Stimulated activated naive CD4-positive, alpha-beta T cell (primary cell): ENCODE measurements at regions not wholly inside any gene's neighbourhood (a gene's known extent, or its start where the extent isn't known, plus 50 kb on each side); places are given as distances from the start of the nearest gene placed in this dataset.
A peak's percentile ranks its signal among the peaks of the same experiment; 100 is the strongest.

Experiments
- DNase-seq, 6 experiments: peaks; one replicate each; lab custom pipeline; 2025; lab: John Stamatoyannopoulos, UW

GRCh38 chr10:2543142-2543886 is 524.0 kb upstream of the PFKP start:
- no peak for DNase-seq

GRCh38 chr10:2541176-2541575 is 526.2 kb upstream of the PFKP start:
- DNase-seq, result peak in 2 of 6 experiments; percentile 9 to 20

GRCh38 chr10:2529945-2530344 is 537.4 kb upstream of the PFKP start:
- no peak for DNase-seq

GRCh38 chr10:2525781-2526180 is 541.6 kb upstream of the PFKP start:
- no peak for DNase-seq

- DNase-seq, result no peak
Observed at GRCh38 chr10:2519139-2519538, 548.2 kb upstream of the PFKP start.

GRCh38 chr10:2509081-2509531 is 558.2 kb upstream of the PFKP start:
- no peak for DNase-seq

- peak in 4 of 6 experiments; percentile 11 to 49 (median 25) for DNase-seq
Observed at GRCh38 chr10:2501366-2501940, 565.9 kb upstream of the PFKP start.

- DNase-seq, result no peak
Observed at GRCh38 chr10:2494399-2494798, 572.9 kb upstream of the PFKP start.

- DNase-seq, result no peak
Observed at GRCh38 chr10:2488446-2489005, 578.8 kb upstream of the PFKP start.

GRCh38 chr10:2487921-2488320 is 579.4 kb upstream of the PFKP start:
- DNase-seq, result no peak

GRCh38 chr10:2478656-2479055 is 588.7 kb upstream of the PFKP start:
- no peak for DNase-seq

- no peak for DNase-seq
Observed at GRCh38 chr10:2476812-2477553, 590.4 kb upstream of the PFKP start.

GRCh38 chr10:2476218-2476811 is 591.0 kb upstream of the PFKP start:
- DNase-seq, result no peak

GRCh38 chr10:2475711-2476217 is 591.6 kb upstream of the PFKP start:
- no peak for DNase-seq

- no peak for DNase-seq
Observed at GRCh38 chr10:2471811-2472210, 595.5 kb upstream of the PFKP start.

GRCh38 chr10:2469802-2470201 is 597.5 kb upstream of the PFKP start:
- DNase-seq, result no peak

GRCh38 chr10:2464483-2464882 is 602.9 kb upstream of the PFKP start:
- DNase-seq, result no peak

- no peak for DNase-seq
Observed at GRCh38 chr10:2463316-2463715, 604.0 kb upstream of the PFKP start.

GRCh38 chr10:2462581-2462980 is 604.8 kb upstream of the PFKP start:
- no peak for DNase-seq

- DNase-seq, result no peak
Observed at GRCh38 chr10:2460812-2461211, 606.5 kb upstream of the PFKP start.

- no peak for DNase-seq
Observed at GRCh38 chr10:2459713-2460112, 607.6 kb upstream of the PFKP start.

- no peak for DNase-seq
Observed at GRCh38 chr10:2456834-2457233, 610.5 kb upstream of the PFKP start.
